ENCODE measurements at regions not wholly inside any gene's neighbourhood (a gene's known extent, or its start where the extent isn't known, plus 50 kb on each side); places are given as distances from the start of the nearest gene placed in this dataset.
"Not testable (repeated sequence)": the region's sequence is repeated elsewhere in the genome, so short reads cannot be mapped to it uniquely, and the experiment has no call there.

- TF ChIP-seq CTCF (conservative IDR thresholded peaks at IDR 0.05) (no peak), EZH2 (IDR thresholded peaks at IDR 0.05; ENCODE audit: low read depth) (no peak)
- no peaks in the 10 kb centered on the region for H3K9me3 ChIP-seq (ENCODE audit: insufficient read depth, low read depth)
- H3K79me2 ChIP-seq (ENCODE audit: low read depth), result no peaks in the 10 kb centered on the region
- no peak for DNase-seq
- POLR2A ChIA-PET (ENCODE audit: unreplicated experiment), result no interaction called here
- no peaks in the 10 kb centered on the region for H3K36me3 ChIP-seq (ENCODE audit: low read depth)
- no peaks in the 10 kb centered on the region for H3K27me3 ChIP-seq (ENCODE audit: insufficient read depth, low read depth)
- no peaks in the 10 kb centered on the region for H3K4me1 ChIP-seq (replicated peaks; ENCODE audit: insufficient read depth)
- CTCF ChIA-PET, result no interaction called here
- no peaks in the 10 kb centered on the region for H4K20me1 ChIP-seq (ENCODE audit: insufficient read depth)
- intact Hi-C loops (cut with micrococcal nuclease; ENCODE audit: unreplicated experiment), result no loop called here
- no peaks in the 10 kb centered on the region for H3K9me2 ChIP-seq (ENCODE audit: insufficient read depth)
- H3K4me3 ChIP-seq, result no peak overlapping the region
- H2AFZ ChIP-seq, result no peak overlapping the region
- H3F3A ChIP-seq (ENCODE audit: insufficient read depth, low read depth), result no peaks in the 10 kb centered on the region
- no peak overlapping the region for H3K27ac ChIP-seq
- no TSS peak for BruUV-seq (replicated peaks)
- no peak overlapping the region for H3K4me2 ChIP-seq
Observed at GRCh38 chr7:118902600-118902999, 678.1 kb downstream of the ANKRD7 start.

- no TSS peak for BruUV-seq (replicated peaks)
- no peaks in the 10 kb centered on the region for H3K4me1 ChIP-seq (replicated peaks; ENCODE audit: insufficient read depth)
Observed at GRCh38 chr7:118907911-118908527, 683.5 kb downstream of the ANKRD7 start.

GRCh38 chr7:118916120-118916519 is 691.6 kb downstream of the ANKRD7 start:
- H3F3A ChIP-seq (ENCODE audit: insufficient read depth, low read depth); H3K4me1 ChIP-seq (replicated peaks; ENCODE audit: insufficient read depth); H3K4me2 ChIP-seq; POLR2A ChIA-PET (ENCODE audit: unreplicated experiment); H3K4me3 ChIP-seq; H3K27ac ChIP-seq; H3K36me3 ChIP-seq (ENCODE audit: low read depth); H3K79me2 ChIP-seq (ENCODE audit: low read depth); H2AFZ ChIP-seq; BruUV-seq (replicated peaks); H3K9me2 ChIP-seq (ENCODE audit: insufficient read depth); H4K20me1 ChIP-seq (ENCODE audit: insufficient read depth); H3K27me3 ChIP-seq (ENCODE audit: insufficient read depth, low read depth); H3K9me3 ChIP-seq (ENCODE audit: insufficient read depth, low read depth); DNase-seq: not testable (repeated sequence)
- CTCF ChIA-PET, result interaction anchor here (1.1 kb wide), 1 partner anchor 282 kb away, joined by 3 read pairs; no protein-coding TSS in a partner anchor
- intact Hi-C loops (cut with micrococcal nuclease; ENCODE audit: unreplicated experiment), result loop anchor here (5.0 kb wide), 1 partner anchor 1811 kb away; no protein-coding TSS in a partner anchor

More at GRCh38 chr7:118907911-118908527, 683.5 kb downstream of the ANKRD7 start:
- H3F3A ChIP-seq (ENCODE audit: insufficient read depth, low read depth), result no peaks in the 10 kb centered on the region
- H3K4me3 ChIP-seq, result no peak overlapping the region
- no peaks in the 10 kb centered on the region for H4K20me1 ChIP-seq (ENCODE audit: insufficient read depth)
- no peaks in the 10 kb centered on the region for H3K9me3 ChIP-seq (ENCODE audit: insufficient read depth, low read depth)
- H3K27ac ChIP-seq, result no peak overlapping the region
- no peak overlapping the region for H3K4me2 ChIP-seq
- H2AFZ ChIP-seq, result no peak overlapping the region
- DNase-seq, result no peak
- TF ChIP-seq CTCF (conservative IDR thresholded peaks at IDR 0.05) (no peak), EZH2 (IDR thresholded peaks at IDR 0.05; ENCODE audit: low read depth) (no peak)
- CTCF ChIA-PET, result no interaction called here
- POLR2A ChIA-PET (ENCODE audit: unreplicated experiment), result no interaction called here
- no peaks in the 10 kb centered on the region for H3K27me3 ChIP-seq (ENCODE audit: insufficient read depth, low read depth)
- H3K79me2 ChIP-seq (ENCODE audit: low read depth), result no peaks in the 10 kb centered on the region
- no peaks in the 10 kb centered on the region for H3K36me3 ChIP-seq (ENCODE audit: low read depth)
- intact Hi-C loops (cut with micrococcal nuclease; ENCODE audit: unreplicated experiment), result no loop called here
- no peaks in the 10 kb centered on the region for H3K9me2 ChIP-seq (ENCODE audit: insufficient read depth)

GRCh38 chr7:118918556-118918955 is 694.1 kb downstream of the ANKRD7 start:
- intact Hi-C loops (cut with micrococcal nuclease; ENCODE audit: unreplicated experiment), result loop anchor here (1.0 to 5.0 kb wide), 3 partner anchors 258 to 1809 kb away; no protein-coding TSS in a partner anchor

More at GRCh38 chr7:118918556-118918955, 694.1 kb downstream of the ANKRD7 start:
- no TSS peak for BruUV-seq (replicated peaks)
- H3K79me2 ChIP-seq (ENCODE audit: low read depth), result no peaks in the 10 kb centered on the region
- H2AFZ ChIP-seq, result no peak overlapping the region
- H3K27ac ChIP-seq, result no peak overlapping the region
- H3K27me3 ChIP-seq (ENCODE audit: insufficient read depth, low read depth), result no peaks in the 10 kb centered on the region
- peak in 1 of 2 experiments; percentile 42 for DNase-seq
- H3K4me1 ChIP-seq (replicated peaks; ENCODE audit: insufficient read depth), result no peaks in the 10 kb centered on the region
- no peaks in the 10 kb centered on the region for H3F3A ChIP-seq (ENCODE audit: insufficient read depth, low read depth)
- no peak overlapping the region for H3K4me3 ChIP-seq
- ChIA-PET CTCF (no interaction called here), POLR2A (ENCODE audit: unreplicated experiment) (no interaction called here)
- TF ChIP-seq EZH2 (IDR thresholded peaks at IDR 0.05; ENCODE audit: low read depth) (no peak), CTCF (conservative IDR thresholded peaks at IDR 0.05) (peak; percentile 72)
- H3K9me2 ChIP-seq (ENCODE audit: insufficient read depth), result no peaks in the 10 kb centered on the region; the same call in 1 of the 2 replicates
- no peaks in the 10 kb centered on the region for H4K20me1 ChIP-seq (ENCODE audit: insufficient read depth)
- H3K4me2 ChIP-seq, result no peak overlapping the region
- no peaks in the 10 kb centered on the region for H3K9me3 ChIP-seq (ENCODE audit: insufficient read depth, low read depth)
- H3K36me3 ChIP-seq (ENCODE audit: low read depth), result no peaks in the 10 kb centered on the region
